HepG2 (cell line): ENCODE measurements at regions not wholly inside any gene's neighbourhood (a gene's known extent, or its start where the extent isn't known, plus 50 kb on each side); places are given as distances from the start of the nearest gene placed in this dataset.

Experiments used
- ATAC-seq: fragments of 200-7000 bp; cut with Tn5 transposase; 3 replicates; pipeline ENCODE4 v1.9.1; 2020; ENCODE audit warnings: mild to moderate bottlenecking, moderate library complexity
- BruUV-seq: library from RNA; stranded (reverse); fragments of 400-500 nt; replicated peaks from 2 replicates; lab custom pipeline; 2021; lab: Mats Ljungman, UMichigan
- CTCF ChIA-PET: fragments of 300-600 bp; formaldehyde crosslinking; extraction: SDS; loops from one replicate; lab custom pipeline; 2021; ENCODE audit warnings: low total read pairs, inconsistent platforms, low intra/inter-chr PET ratio; lab: Yijun Ruan, JAX
- POLR2A ChIA-PET: fragments of 350-600 bp; sonication (Branson Sonifier 250); formaldehyde crosslinking; loops from one replicate; lab custom pipeline; 2020; ENCODE audit warnings: antibody characterized with exemption, inconsistent platforms; lab: Yijun Ruan, JAX
- DNase-seq: peaks from one replicate; pipeline ENCODE4 v3.0.0-alpha.2; 2015; ENCODE audit warnings: low spot score
- FAIRE-seq: peaks from 3 replicates; lab custom pipeline; 2011; peaks lifted over from hg19 to GRCh38; lab: Jason Lieb, UNC
- H2AFZ ChIP-seq: one replicate; pipeline ENCODE4 v1.6.1; 2011; ENCODE audit warnings: low read length, inconsistent platforms
- H3K27ac ChIP-seq: fragments of 300-600 bp; 3 replicates; pipeline ENCODE4 v1.8.0; 2011; ENCODE audit warnings: mixed run types, mild to moderate bottlenecking, mixed read lengths, low read length, inconsistent platforms; ENCODE audit not compliant: insufficient read depth; ENCODE audit errors: extremely low read length
- H3K27me3 ChIP-seq, 2 experiments: fragments of 200-600 bp in 1 of 2; 2 replicates in 1 of 2; 3 replicates in 1 of 2; pipeline versions ENCODE4 v1.6.0 to v1.8.0; 2011; ENCODE audit warnings: low read length in 2 of 2, mild to moderate bottlenecking in 2 of 2, moderate library complexity in 2 of 2, inconsistent platforms in 1 of 2; ENCODE audit not compliant: insufficient read depth in 2 of 2, control insufficient read depth in 1 of 2
- H3K36me3 ChIP-seq, 2 experiments: fragments of 200-600 bp in 1 of 2; replicated peaks in 1 of 2; 2 replicates in 1 of 2; 3 replicates in 1 of 2; pipeline versions ENCODE4 v1.5.1 to v1.8.0; 2011; ENCODE audit warnings: low read length in 2 of 2, inconsistent platforms in 1 of 2; ENCODE audit not compliant: insufficient read depth in 2 of 2, control insufficient read depth in 1 of 2
- H3K4me1 ChIP-seq: 2 replicates; pipeline ENCODE4 v1.5.1; 2012; ENCODE audit warnings: low read length, inconsistent platforms; ENCODE audit not compliant: insufficient read depth
- H3K4me2 ChIP-seq: 2 replicates; pipeline ENCODE4 v1.6.0; 2011; ENCODE audit warnings: low read depth, low read length, inconsistent platforms
- H3K4me3 ChIP-seq, 3 experiments: fragments of 200-600 bp in 1 of 3; sonication (generic), shearing (Covaris generic) in 1 of 3; replicated peaks in 1 of 3; 2 replicates each; pipeline ENCODE4 v1.5.1; 2011 to 2016; ENCODE audit warnings: low read length in 3 of 3, inconsistent platforms in 2 of 3, low read depth in 2 of 3, mild to moderate bottlenecking in 2 of 3, control low read depth in 1 of 3, mixed read lengths in 1 of 3; ENCODE audit not compliant: insufficient read depth in 1 of 3
- H3K79me2 ChIP-seq: one replicate; pipeline ENCODE4 v1.6.1; 2011; ENCODE audit warnings: low read length, inconsistent platforms; ENCODE audit not compliant: insufficient read depth
- H3K9ac ChIP-seq: 2 replicates; pipeline ENCODE4 v1.6.0; 2011; ENCODE audit warnings: mild to moderate bottlenecking, low read depth, low read length, inconsistent platforms; ENCODE audit not compliant: insufficient read depth
- H3K9me3 ChIP-seq: 2 replicates; pipeline ENCODE4 v1.5.1; 2012; ENCODE audit warnings: mild to moderate bottlenecking, low read length
- H4K20me1 ChIP-seq: 2 replicates; pipeline ENCODE4 v1.6.0; 2011; ENCODE audit warnings: inconsistent platforms, mild to moderate bottlenecking, low read length, moderate library complexity; ENCODE audit not compliant: insufficient read depth
- CEBPG ChIP-seq: IDR thresholded peaks from 2 replicates; pipeline ENCODE4 v1.6.1; 2016
- GATAD1 ChIP-seq: IDR thresholded peaks from 2 replicates; pipeline ENCODE4 v1.6.1; 2016; ENCODE audit warnings: missing genetic modification reagents, missing compliant biosample characterization
- HIVEP1 ChIP-seq: sonication (generic); formaldehyde crosslinking; IDR thresholded peaks from 2 replicates; pipeline ENCODE4 v1.4.0; 2020; ENCODE audit warnings: mild to moderate bottlenecking, missing genetic modification reagents
- NFE2 ChIP-seq: sonication (generic); formaldehyde crosslinking; IDR thresholded peaks from 2 replicates; pipeline ENCODE4 v1.4.0; 2020; ENCODE audit warnings: missing genetic modification reagents
- SALL2 ChIP-seq: sonication (generic); formaldehyde crosslinking; IDR thresholded peaks from 2 replicates; pipeline ENCODE4 v1.8.1; 2023; ENCODE audit warnings: mild to moderate bottlenecking, missing genetic modification reagents, inconsistent platforms
- TCF7L2 ChIP-seq: IDR thresholded peaks from 2 replicates; pipeline ENCODE4 v1.6.1; 2011; ENCODE audit warnings: mild to moderate bottlenecking, low read depth, low read length, moderate library complexity
- ZFP62 ChIP-seq: sonication (generic); formaldehyde crosslinking; IDR thresholded peaks from 2 replicates; pipeline ENCODE4 v1.4.0; 2020; ENCODE audit warnings: missing genetic modification reagents
- ZMYM4 ChIP-seq: sonication (generic); formaldehyde crosslinking; IDR thresholded peaks from 2 replicates; pipeline ENCODE4 v1.8.1; 2023; ENCODE audit warnings: mild to moderate bottlenecking, missing genetic modification reagents
- ZNF224 ChIP-seq: sonication (generic); formaldehyde crosslinking; IDR thresholded peaks from 2 replicates; pipeline ENCODE4 v1.5.0; 2020; ENCODE audit warnings: mild to moderate bottlenecking, missing genetic modification reagents
- ZNF230 ChIP-seq: sonication (generic); formaldehyde crosslinking; IDR thresholded peaks from 2 replicates; pipeline ENCODE4 v1.4.0; 2020; ENCODE audit warnings: mild to moderate bottlenecking, missing genetic modification reagents
- ZNF607 ChIP-seq: sonication (generic); formaldehyde crosslinking; IDR thresholded peaks from 2 replicates; pipeline ENCODE4 v1.5.1; 2020; ENCODE audit warnings: missing genetic modification reagents, mild to moderate bottlenecking, borderline replicate concordance
- WGBS: methylation state at CpG from one replicate; pipeline ENCODE4 v1.1.6; 2017; ENCODE audit warnings: low lambda C conversion rate; 5-methylcytosine and 5-hydroxymethylcytosine counted together
- in situ Hi-C: cut with HindIII; loops from 2 replicates; pipeline ENCODE4 v1.10.0; 2017; ENCODE audit warnings: low pct_unique_long_range_greater_than_20kb; ENCODE audit not compliant: extremely low pct_ligation_motif_present
- intact Hi-C: fragments of 100-400 bp; cut with micrococcal nuclease; formaldehyde crosslinking; loops from one replicate; pipeline ENCODE4 v1.10.0; 2022; ENCODE audit not compliant: unreplicated experiment
- TF ChIP-seq, protein P1 (sequence below): sonication (generic); formaldehyde crosslinking; IDR thresholded peaks from 2 replicates; pipeline ENCODE4 v1.9.0; 2021; ENCODE audit warnings: mild to moderate bottlenecking, missing genetic modification reagents

- TF ChIP-seq, protein P1, sequence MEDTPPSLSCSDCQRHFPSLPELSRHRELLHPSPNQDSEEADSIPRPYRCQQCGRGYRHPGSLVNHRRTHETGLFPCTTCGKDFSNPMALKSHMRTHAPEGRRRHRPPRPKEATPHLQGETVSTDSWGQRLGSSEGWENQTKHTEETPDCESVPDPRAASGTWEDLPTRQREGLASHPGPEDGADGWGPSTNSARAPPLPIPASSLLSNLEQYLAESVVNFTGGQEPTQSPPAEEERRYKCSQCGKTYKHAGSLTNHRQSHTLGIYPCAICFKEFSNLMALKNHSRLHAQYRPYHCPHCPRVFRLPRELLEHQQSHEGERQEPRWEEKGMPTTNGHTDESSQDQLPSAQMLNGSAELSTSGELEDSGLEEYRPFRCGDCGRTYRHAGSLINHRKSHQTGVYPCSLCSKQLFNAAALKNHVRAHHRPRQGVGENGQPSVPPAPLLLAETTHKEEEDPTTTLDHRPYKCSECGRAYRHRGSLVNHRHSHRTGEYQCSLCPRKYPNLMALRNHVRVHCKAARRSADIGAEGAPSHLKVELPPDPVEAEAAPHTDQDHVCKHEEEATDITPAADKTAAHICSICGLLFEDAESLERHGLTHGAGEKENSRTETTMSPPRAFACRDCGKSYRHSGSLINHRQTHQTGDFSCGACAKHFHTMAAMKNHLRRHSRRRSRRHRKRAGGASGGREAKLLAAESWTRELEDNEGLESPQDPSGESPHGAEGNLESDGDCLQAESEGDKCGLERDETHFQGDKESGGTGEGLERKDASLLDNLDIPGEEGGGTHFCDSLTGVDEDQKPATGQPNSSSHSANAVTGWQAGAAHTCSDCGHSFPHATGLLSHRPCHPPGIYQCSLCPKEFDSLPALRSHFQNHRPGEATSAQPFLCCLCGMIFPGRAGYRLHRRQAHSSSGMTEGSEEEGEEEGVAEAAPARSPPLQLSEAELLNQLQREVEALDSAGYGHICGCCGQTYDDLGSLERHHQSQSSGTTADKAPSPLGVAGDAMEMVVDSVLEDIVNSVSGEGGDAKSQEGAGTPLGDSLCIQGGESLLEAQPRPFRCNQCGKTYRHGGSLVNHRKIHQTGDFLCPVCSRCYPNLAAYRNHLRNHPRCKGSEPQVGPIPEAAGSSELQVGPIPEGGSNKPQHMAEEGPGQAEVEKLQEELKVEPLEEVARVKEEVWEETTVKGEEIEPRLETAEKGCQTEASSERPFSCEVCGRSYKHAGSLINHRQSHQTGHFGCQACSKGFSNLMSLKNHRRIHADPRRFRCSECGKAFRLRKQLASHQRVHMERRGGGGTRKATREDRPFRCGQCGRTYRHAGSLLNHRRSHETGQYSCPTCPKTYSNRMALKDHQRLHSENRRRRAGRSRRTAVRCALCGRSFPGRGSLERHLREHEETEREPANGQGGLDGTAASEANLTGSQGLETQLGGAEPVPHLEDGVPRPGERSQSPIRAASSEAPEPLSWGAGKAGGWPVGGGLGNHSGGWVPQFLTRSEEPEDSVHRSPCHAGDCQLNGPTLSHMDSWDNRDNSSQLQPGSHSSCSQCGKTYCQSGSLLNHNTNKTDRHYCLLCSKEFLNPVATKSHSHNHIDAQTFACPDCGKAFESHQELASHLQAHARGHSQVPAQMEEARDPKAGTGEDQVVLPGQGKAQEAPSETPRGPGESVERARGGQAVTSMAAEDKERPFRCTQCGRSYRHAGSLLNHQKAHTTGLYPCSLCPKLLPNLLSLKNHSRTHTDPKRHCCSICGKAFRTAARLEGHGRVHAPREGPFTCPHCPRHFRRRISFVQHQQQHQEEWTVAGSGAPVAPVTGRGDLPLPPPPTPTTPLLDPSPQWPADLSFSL (CRISPR knock-in tag): no peak
- TF ChIP-seq ZFP62 (CRISPR knock-in tag) (no peak), NFE2 (CRISPR knock-in tag) (no peak), SALL2 (CRISPR knock-in tag) (no peak), ZNF224 (CRISPR knock-in tag) (no peak), GATAD1 (CRISPR knock-in tag) (no peak), CEBPG (no peak), HIVEP1 (CRISPR knock-in tag) (no peak), ZMYM4 (CRISPR knock-in tag) (no peak), TCF7L2 (no peak), ZNF607 (CRISPR knock-in tag) (no peak), ZNF230 (CRISPR knock-in tag) (no peak)
- no peak overlapping the region for H2AFZ ChIP-seq
- ChIA-PET POLR2A (no interaction called here), CTCF (no interaction called here)
- no peak for ATAC-seq
- no peak overlapping the region for H3K9ac ChIP-seq
- WGBS: 0% methylated on average over 1 of the region's 1 CpG
- no TSS peak for BruUV-seq
- intact Hi-C loops: no loop called here
- H3K79me2 ChIP-seq: no peaks in the 10 kb centered on the region
- H3K27me3 ChIP-seq: no peaks in the 10 kb centered on the region
- in situ Hi-C loops: no loop called here
- no peak overlapping the region for H3K27ac ChIP-seq
- H4K20me1 ChIP-seq: no peaks in the 10 kb centered on the region
- no peak for DNase-seq
- no peak for FAIRE-seq
- H3K4me2 ChIP-seq: no peak overlapping the region
- H3K9me3 ChIP-seq: no peaks in the 10 kb centered on the region
- no peaks in the 10 kb centered on the region for H3K36me3 ChIP-seq
- H3K4me1 ChIP-seq: no peaks in the 10 kb centered on the region
- H3K4me3 ChIP-seq: no peak overlapping the region
Measured at GRCh38 chr15:61489571-61489970, 260.5 kb upstream of the RORA start.
